Mucosa of stomach (tissue), 1 donor: ENCODE measurements at regions not wholly inside any gene's neighbourhood (a gene's known extent, or its start where the extent isn't known, plus 50 kb on each side); places are given as distances from the start of the nearest gene placed in this dataset.

Experiments
- H3K27me3 ChIP-seq: one replicate; pipeline ENCODE4 v1.7.0; 2013; ENCODE audit warnings: mild to moderate bottlenecking, low read length; ENCODE audit not compliant: control insufficient read depth, insufficient read depth
- H3K36me3 ChIP-seq: one replicate; pipeline ENCODE4 v1.7.0; 2013; ENCODE audit warnings: low read length; ENCODE audit not compliant: control insufficient read depth, insufficient read depth
- H3K4me1 ChIP-seq: one replicate; pipeline ENCODE4 v1.7.0; 2013; ENCODE audit warnings: mild to moderate bottlenecking, low read length; ENCODE audit not compliant: control insufficient read depth, insufficient read depth
- H3K4me3 ChIP-seq: one replicate; pipeline ENCODE4 v1.7.0; 2013; ENCODE audit warnings: low read length
- H3K9ac ChIP-seq: one replicate; pipeline ENCODE4 v1.7.0; 2013; ENCODE audit warnings: mild to moderate bottlenecking, low read length, moderate library complexity
- H3K9me3 ChIP-seq: one replicate; pipeline ENCODE4 v1.7.0; 2013; ENCODE audit warnings: mild to moderate bottlenecking, low read length, moderate library complexity; ENCODE audit not compliant: control insufficient read depth
- donor health status: Pancreatic carcinoma.

- Histone ChIP-seq H3K9me3 (no peaks in the 10 kb centered on the region), H3K4me1 (no peaks in the 10 kb centered on the region), H3K27me3 (no peaks in the 10 kb centered on the region), H3K36me3 (no peaks in the 10 kb centered on the region), H3K9ac (no peak overlapping the region), H3K4me3 (no peak overlapping the region)
These were observed 339.5 kb upstream of the HSF2 start for GRCh38 chr6:122059918-122060317.

- Histone ChIP-seq H3K27me3 (no peaks in the 10 kb centered on the region), H3K4me1 (no peaks in the 10 kb centered on the region), H3K4me3 (no peak overlapping the region), H3K36me3 (no peaks in the 10 kb centered on the region), H3K9ac (no peak overlapping the region), H3K9me3 (no peaks in the 10 kb centered on the region)
These were observed 337.6 kb upstream of the HSF2 start for GRCh38 chr6:122061855-122062254.

- Histone ChIP-seq H3K4me1 (no peaks in the 10 kb centered on the region), H3K27me3 (no peaks in the 10 kb centered on the region), H3K9ac (no peak overlapping the region), H3K36me3 (no peaks in the 10 kb centered on the region), H3K9me3 (no peaks in the 10 kb centered on the region), H3K4me3 (no peak overlapping the region)
These were observed 336.4 kb upstream of the HSF2 start for GRCh38 chr6:122063076-122063475.

GRCh38 chr6:122063761-122064160 is 335.7 kb upstream of the HSF2 start:
- H3K4me1 ChIP-seq: no peaks in the 10 kb centered on the region
- no peaks in the 10 kb centered on the region for H3K9me3 ChIP-seq
- no peaks in the 10 kb centered on the region for H3K27me3 ChIP-seq
- no peak overlapping the region for H3K4me3 ChIP-seq
- H3K9ac ChIP-seq: no peak overlapping the region
- H3K36me3 ChIP-seq: no peaks in the 10 kb centered on the region

- Histone ChIP-seq H3K9me3 (no peaks in the 10 kb centered on the region), H3K4me1 (no peaks in the 10 kb centered on the region), H3K36me3 (no peaks in the 10 kb centered on the region), H3K27me3 (no peaks in the 10 kb centered on the region), H3K4me3 (no peak overlapping the region), H3K9ac (no peak overlapping the region)
These were observed 333.3 kb upstream of the HSF2 start for GRCh38 chr6:122066200-122066599.

GRCh38 chr6:122068291-122068769 is 331.1 kb upstream of the HSF2 start:
- Histone ChIP-seq H3K9ac (no peak overlapping the region), H3K4me1 (no peaks in the 10 kb centered on the region), H3K4me3 (no peak overlapping the region), H3K27me3 (no peaks in the 10 kb centered on the region), H3K36me3 (no peaks in the 10 kb centered on the region), H3K9me3 (no peaks in the 10 kb centered on the region)

GRCh38 chr6:122069932-122070331 is 329.5 kb upstream of the HSF2 start:
- H3K4me1 ChIP-seq: no peaks in the 10 kb centered on the region
- no peaks in the 10 kb centered on the region for H3K27me3 ChIP-seq
- no peak overlapping the region for H3K4me3 ChIP-seq
- no peaks in the 10 kb centered on the region for H3K9me3 ChIP-seq
- H3K9ac ChIP-seq: no peak overlapping the region
- H3K36me3 ChIP-seq: no peaks in the 10 kb centered on the region

DNA sequence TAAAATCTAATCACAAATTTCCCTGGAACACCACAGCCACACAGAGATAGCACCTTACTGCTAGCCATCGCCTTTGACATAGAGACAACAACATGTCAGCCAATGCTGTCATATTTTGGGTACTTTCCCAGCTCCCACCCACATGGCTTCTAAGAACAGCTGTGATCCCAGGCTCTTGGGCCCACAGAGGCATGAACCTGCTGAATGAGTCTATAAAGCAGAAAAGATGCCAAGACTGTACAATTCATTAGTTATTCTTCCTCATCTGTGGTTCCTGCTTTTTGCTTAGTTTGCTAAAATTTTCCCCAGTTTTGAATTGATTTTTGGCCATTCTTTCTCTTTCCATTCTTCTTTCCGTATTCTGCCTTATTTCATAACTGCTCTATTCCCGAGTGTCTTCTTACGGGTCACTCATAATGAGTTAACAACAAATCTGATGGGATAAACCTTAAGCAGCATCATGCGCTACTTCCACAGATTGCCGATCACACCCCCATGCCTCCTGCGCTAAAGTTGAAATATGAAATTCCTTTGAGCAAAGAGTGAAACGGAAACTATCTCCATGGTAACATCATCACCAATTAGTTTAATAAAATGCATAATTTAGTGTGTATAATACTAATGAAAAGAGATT is 327.3 kb upstream of the HSF2 start:
- Histone ChIP-seq H3K4me1 (no peaks in the 10 kb centered on the region), H3K9me3 (no peaks in the 10 kb centered on the region), H3K27me3 (no peaks in the 10 kb centered on the region), H3K4me3 (no peak overlapping the region), H3K36me3 (no peaks in the 10 kb centered on the region), H3K9ac (no peak overlapping the region)

DNA sequence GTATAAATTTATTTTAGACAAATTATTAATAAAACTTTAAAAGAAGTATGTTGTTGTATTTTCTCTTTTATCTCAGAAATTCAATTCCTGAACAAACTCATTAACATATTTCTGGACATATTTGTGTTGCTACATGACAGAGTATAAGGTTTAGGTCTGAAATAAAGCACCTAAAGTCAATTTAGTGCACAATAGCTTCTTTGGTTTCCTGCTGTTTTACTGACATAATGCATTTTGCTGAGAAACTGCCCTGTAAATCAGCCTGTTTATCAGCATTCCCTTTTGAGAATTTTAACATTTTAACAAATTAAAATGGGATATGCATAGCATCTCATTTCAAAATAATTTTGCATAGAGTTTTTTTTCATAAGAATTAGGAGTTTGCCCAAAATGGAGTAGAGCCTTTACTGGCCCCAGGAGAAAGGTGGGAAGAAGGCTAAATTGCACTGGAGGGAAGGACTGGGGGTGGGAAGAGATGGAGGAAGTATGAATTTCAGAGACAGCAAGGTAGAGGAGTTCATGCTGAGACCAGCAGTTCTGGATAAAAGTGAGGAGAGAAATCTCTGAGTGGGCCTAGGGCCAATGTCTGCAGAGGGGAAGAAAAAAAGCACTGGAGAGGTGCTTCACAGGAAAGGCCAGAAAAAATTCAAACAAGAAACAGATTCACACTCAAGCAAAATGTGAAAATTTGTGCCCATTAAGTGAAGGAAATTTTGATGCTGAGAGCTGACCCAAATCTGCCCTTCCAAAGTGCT is 324.2 kb upstream of the HSF2 start:
- no peak overlapping the region for H3K4me3 ChIP-seq
- H3K36me3 ChIP-seq: no peaks in the 10 kb centered on the region
- H3K9ac ChIP-seq: no peak overlapping the region
- H3K9me3 ChIP-seq: no peaks in the 10 kb centered on the region
- no peaks in the 10 kb centered on the region for H3K4me1 ChIP-seq
- no peaks in the 10 kb centered on the region for H3K27me3 ChIP-seq

- Histone ChIP-seq H3K27me3 (no peaks in the 10 kb centered on the region), H3K36me3 (no peaks in the 10 kb centered on the region), H3K9me3 (no peaks in the 10 kb centered on the region), H3K4me1 (no peaks in the 10 kb centered on the region), H3K4me3 (no peak overlapping the region), H3K9ac (no peak overlapping the region)
These were observed 323.5 kb upstream of the HSF2 start for GRCh38 chr6:122075917-122076316.

- Histone ChIP-seq H3K9ac (no peak overlapping the region), H3K9me3 (no peaks in the 10 kb centered on the region), H3K4me1 (no peaks in the 10 kb centered on the region), H3K27me3 (no peaks in the 10 kb centered on the region), H3K36me3 (no peaks in the 10 kb centered on the region), H3K4me3 (no peak overlapping the region)
These were observed 321.8 kb upstream of the HSF2 start for GRCh38 chr6:122077603-122078002.

DNA sequence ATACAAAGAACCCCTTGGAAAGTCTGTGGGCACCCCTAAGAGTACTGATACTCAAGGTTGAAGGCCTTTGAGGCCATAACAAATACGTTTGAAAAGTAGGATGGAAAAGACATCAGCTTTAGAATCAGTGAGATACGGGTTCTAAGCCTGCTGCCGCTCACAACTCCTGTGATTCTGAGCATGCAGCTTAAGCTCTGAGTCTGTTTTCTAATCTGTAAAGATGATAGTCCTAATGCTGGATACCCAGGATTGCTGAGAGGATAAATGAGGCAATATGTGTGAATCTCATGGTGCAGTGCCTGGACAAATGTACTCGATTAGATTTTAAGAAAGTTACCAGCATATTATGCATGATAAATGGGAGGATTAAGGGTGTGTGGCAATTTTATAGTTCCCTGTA is 321.0 kb upstream of the HSF2 start:
- Histone ChIP-seq H3K9me3 (no peaks in the 10 kb centered on the region), H3K27me3 (no peaks in the 10 kb centered on the region), H3K4me3 (no peak overlapping the region)

More for the DNA sequence above, 321.0 kb upstream of the HSF2 start:
- Histone ChIP-seq H3K36me3 (no peaks in the 10 kb centered on the region), H3K9ac (no peak overlapping the region), H3K4me1 (no peaks in the 10 kb centered on the region)
